NCI-H1436 (cell line): ENCODE measurements at regions not wholly inside any gene's neighbourhood (a gene's known extent, or its start where the extent isn't known, plus 50 kb on each side); places are given as distances from the start of the nearest gene placed in this dataset.

Experiments used
- DNase-seq: peaks from one replicate; lab custom pipeline; 2025; lab: John Stamatoyannopoulos, UW

GRCh38 chr2:198498516-198498915 lies 694.1 kb downstream of the PLCL1 start:
- DNase-seq = no peak

DNA sequence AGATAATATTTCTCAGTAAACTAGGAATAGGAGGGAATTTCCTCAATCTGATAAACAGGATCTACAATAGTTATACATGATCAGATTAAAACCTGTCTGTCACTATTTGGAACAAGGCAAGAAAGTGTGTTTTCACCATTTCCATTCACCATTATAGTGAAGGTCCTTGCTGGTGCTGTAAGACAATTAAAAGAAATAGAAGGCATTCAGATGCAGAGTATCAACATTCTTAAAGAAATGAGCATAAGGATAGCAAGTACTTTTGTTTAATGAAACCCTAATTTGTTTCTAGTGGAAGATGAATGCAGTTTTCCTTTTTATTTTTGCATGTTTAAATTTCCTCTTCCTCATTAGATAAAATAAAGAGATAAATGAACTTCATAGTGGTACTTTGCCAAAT lies 693.7 kb downstream of the PLCL1 start:
- DNase-seq = no peak

DNA sequence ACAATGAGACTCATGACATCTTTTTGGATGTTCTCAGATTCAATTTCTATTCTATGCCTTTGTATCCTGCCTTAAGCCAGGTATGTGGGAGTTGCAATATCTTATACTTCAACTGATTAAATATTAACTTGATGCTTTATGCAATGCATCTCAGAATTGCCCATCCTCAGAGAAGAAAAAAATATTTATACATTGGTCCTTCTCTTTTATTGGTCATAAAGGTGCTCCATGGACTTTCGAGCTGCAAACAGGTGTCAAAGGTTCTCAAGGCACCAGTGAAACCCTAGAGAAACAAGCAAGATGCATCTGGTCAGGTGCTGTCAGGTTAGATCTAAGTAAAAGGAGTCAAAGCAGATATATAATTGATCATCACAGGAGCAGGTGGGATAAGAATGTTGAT lies 690.5 kb downstream of the PLCL1 start:
- no peak for DNase-seq

- DNase-seq = no peak
These were observed 686.4 kb downstream of the PLCL1 start for GRCh38 chr2:198490748-198491147.

GRCh38 chr2:198488964-198489363 lies 684.6 kb downstream of the PLCL1 start:
- DNase-seq = no peak

- no peak for DNase-seq
These were observed 678.7 kb downstream of the PLCL1 start for GRCh38 chr2:198483051-198483450.

GRCh38 chr2:198479065-198479464 lies 674.7 kb downstream of the PLCL1 start:
- no peak for DNase-seq

DNA sequence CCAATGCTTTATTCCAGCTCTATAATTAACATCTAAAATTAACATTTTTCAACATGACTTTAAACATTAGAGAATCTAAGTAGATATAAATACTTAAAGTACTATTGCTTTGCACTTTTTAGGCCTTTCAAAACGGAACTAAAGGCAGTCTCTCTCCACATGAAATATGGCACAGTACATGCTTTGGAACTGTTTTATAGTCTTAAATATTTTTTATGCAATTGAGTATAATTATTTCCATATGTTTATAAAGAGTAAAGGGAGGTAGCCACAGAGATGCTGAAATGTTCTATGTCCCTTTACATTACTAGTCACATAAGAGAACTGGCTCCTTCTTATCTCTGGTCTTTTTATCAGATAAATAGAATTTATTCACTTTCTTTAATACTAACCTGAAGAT lies 674.0 kb downstream of the PLCL1 start:
- no peak for DNase-seq

DNA sequence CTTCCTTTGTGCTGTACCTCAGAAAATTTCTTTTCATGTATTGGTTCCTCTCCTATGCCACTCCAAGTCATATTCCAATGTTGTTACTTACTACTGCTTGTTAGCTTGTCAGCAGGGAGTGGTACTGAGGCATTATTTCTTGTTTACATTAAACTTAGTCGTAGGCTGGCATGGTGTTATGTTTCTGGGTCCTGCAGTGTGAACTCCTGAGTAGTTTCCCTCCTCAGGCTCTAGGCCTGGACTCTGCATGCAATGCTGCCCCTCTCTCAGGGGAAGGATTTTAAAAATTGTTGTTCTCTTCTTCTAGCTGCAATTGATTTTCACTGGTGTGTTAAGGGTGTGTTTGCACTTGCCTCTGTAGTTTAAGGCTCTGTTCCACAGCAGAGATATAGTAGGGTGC lies 671.6 kb downstream of the PLCL1 start:
- no peak for DNase-seq

DNA sequence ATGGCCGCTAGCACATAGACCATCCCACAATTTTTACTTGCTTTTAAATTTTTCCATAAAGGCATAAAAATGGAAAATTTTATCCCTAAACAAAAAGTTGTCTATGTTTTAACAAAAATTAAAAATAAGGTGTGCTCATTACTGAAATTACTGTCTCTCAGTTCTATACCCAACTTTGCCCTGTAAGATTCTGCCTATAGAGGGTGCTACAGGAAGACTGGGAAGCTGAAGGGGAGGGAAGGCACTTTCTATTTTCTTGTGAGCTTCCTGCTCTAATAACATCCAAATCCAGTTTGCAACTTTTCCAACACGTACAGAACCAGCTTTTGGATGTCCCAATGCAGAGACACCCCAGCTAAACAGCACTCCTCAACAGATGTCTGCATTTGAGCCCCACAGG lies 666.9 kb downstream of the PLCL1 start:
- no peak for DNase-seq

- no peak for DNase-seq
These were observed 663.7 kb downstream of the PLCL1 start for GRCh38 chr2:198468136-198468535.

DNA sequence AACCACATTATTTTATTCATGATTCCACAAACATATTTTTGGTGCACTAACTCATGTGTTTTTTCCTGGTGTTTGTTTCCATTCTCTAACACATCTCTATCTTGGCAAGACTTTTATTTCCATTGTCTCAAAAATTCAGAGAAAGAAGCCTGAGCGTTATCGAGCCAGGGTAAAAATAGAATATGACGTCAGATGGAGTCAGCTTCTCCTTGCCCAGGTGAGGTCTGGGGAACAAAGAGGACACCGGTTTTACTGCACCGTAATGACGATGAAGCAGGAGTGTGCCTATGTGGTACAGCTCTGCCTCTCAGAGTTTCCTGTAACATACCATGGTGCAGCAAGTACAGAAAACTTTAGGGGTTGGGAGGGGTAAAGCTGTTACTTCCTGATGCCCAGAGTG lies 661.6 kb downstream of the PLCL1 start:
- DNase-seq = no peak

- DNase-seq = no peak
These were observed 652.0 kb downstream of the PLCL1 start for GRCh38 chr2:198456418-198456817.

- no peak for DNase-seq
These were observed 649.5 kb downstream of the PLCL1 start for GRCh38 chr2:198453866-198454265.

GRCh38 chr2:198452327-198452726 lies 647.9 kb downstream of the PLCL1 start:
- no peak for DNase-seq

DNA sequence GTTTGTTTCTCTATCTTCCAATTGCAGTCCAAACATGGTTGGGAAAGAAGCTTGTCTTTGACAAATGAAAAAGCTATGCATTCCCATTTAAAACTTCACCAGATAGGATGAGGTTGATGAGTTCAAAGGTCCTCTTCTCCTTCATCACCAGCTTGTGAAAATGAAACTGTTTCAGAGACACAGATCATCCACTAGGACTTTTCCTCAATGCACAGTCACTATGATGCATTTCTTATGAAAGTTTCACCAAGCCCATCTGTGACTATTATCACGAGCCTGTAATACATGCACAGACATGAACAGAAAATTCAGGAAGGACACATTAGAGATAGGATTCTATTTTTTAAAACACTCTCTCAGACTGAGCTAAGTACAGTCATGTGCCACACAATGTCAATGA lies 644.4 kb downstream of the PLCL1 start:
- no peak for DNase-seq

GRCh38 chr2:198444800-198445287 lies 640.5 kb downstream of the PLCL1 start:
- DNase-seq = no peak

DNA sequence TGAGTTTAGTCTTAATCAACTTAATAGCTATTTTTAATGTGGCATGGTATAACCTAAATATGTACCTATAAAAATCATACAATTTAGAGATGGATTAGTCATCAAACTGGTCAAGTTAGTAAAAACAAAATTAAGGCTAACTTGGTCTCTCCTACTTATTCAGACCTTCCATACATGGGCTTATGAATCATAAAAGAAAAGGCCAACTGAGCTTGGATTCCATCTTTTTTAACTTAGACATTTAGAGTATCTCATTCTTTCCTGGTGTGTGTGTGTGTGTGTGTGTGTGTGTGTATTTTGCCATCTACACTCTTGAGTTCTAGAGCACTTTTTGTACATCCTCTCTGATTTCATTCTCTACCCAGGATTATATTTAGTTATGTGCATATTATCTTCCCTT lies 637.5 kb downstream of the PLCL1 start:
- DNase-seq = no peak

GRCh38 chr2:198441246-198441645 lies 636.9 kb downstream of the PLCL1 start:
- DNase-seq = no peak

GRCh38 chr2:198440833-198441232 lies 636.4 kb downstream of the PLCL1 start:
- DNase-seq = no peak

DNA sequence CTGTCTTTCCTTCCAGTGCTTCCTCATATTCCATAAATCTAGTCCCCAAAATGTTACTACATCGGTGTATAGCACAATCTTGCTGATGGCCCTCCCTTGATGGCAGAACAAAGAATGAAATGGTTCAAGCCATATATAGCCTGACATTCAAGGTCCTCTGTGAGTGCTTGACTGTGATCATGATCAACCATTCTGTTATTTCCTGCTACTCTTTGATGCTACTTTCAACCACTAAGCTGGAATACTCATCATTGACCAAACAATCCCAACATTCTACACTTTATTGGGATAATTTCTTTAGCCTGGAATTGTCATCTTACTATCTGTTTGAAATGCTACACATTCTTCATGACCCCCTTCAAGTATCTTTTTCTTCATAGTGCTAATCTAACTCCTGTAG lies 633.9 kb downstream of the PLCL1 start:
- no peak for DNase-seq

DNA sequence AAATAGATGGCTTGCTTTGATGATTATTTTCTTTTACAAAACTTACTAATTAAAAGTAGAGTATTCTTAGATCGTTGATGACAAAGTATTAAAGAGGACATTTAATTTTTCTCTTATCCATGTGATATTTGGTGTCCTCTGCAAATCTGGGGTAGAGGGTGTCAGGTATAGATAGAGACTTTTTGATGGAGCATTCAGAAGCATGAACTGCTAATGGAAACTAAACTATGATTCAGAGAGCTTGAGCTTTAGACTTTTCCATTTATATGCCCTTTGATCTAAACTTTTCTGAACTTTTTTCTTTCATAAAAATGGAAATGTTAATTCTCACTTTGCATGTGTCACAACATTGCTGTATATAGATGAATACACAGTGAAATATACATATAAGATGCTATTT lies 619.7 kb downstream of the PLCL1 start:
- no peak for DNase-seq

DNA sequence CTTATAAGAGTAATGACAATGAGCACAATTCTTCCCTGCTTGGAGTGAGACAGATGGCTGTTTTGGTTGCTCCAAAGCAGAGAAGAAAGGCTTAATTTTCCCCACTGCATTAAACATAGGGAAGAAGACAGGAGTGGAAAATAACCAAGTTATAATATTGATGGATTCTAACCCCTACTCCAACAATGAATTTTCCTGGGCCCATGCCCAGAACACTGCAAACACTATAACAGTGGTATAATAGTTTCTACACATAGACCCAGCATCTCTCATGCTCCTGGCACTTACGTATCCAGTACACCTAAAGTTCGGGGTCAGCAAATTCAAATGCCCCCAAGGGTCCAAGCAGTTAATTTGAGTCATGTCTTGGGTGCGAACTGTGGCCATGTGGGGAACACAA lies 613.4 kb downstream of the PLCL1 start:
- DNase-seq = no peak

DNA sequence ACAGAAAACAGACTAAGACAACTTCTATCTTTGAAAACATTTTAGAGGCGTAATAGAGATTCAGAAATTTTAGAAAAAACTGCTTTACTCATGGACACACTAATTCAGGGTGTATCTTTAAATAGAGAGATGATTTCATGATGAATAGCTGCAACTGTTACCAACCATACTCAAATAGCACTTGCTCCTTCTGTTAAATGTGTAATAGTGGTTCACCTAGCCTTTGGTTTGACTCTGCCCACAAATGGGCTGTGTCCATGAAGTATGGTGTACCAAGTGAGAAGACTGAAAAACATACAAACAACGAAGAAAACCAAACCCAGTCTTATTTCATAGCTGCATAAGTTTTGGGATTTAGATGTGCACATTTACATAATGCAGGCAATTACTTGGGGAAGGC lies 610.6 kb downstream of the PLCL1 start:
- no peak for DNase-seq

- DNase-seq = no peak
These were observed 607.5 kb downstream of the PLCL1 start for GRCh38 chr2:198411936-198412335.
